ENCODE measurements at regions not wholly inside any gene's neighbourhood (a gene's known extent, or its start where the extent isn't known, plus 50 kb on each side); places are given as distances from the start of the nearest gene placed in this dataset.

DNA sequence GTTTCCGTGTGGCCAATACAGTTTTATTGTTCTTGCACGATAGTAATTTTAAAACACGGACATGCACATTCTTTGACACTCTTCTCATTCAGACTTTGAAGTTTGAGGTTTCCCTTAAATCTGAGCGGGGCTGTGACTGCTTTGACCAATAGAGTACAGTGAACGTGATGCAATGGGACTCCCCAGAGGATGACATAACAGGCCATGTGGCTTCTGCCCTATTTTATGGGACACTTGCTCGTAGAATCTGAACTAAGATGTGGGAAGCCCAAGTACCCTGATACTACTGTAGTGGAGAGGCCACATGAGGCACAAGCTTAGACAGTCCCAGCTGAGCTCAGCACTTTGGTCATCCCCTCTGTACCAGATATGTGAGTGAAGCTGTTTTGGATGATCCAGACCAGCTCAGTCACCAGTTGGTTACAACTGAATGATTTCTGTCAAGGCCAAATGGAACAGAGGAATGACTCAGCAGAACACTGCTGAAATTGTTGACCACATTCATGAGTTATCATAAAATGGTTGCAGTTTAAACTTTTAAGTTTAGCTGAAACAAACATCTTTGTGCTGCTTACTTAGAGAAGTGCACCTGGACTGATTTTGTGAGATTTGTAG, 279.4 kb downstream of the RFPL4B start:
- TF ChIP-seq GABPA (IDR thresholded peaks at IDR 0.05; ENCODE audit: low read depth) (no peak), POLR2AphosphoS5 (IDR thresholded peaks at IDR 0.05; ENCODE audit: low read depth) (no peak), REST (IDR thresholded peaks at IDR 0.05; ENCODE audit: insufficient replicate concordance, low read depth) (no peak), SPI1 (IDR thresholded peaks at IDR 0.05; ENCODE audit: borderline replicate concordance, low read depth) (no peak)
- TF ChIP-seq, protein P1, sequence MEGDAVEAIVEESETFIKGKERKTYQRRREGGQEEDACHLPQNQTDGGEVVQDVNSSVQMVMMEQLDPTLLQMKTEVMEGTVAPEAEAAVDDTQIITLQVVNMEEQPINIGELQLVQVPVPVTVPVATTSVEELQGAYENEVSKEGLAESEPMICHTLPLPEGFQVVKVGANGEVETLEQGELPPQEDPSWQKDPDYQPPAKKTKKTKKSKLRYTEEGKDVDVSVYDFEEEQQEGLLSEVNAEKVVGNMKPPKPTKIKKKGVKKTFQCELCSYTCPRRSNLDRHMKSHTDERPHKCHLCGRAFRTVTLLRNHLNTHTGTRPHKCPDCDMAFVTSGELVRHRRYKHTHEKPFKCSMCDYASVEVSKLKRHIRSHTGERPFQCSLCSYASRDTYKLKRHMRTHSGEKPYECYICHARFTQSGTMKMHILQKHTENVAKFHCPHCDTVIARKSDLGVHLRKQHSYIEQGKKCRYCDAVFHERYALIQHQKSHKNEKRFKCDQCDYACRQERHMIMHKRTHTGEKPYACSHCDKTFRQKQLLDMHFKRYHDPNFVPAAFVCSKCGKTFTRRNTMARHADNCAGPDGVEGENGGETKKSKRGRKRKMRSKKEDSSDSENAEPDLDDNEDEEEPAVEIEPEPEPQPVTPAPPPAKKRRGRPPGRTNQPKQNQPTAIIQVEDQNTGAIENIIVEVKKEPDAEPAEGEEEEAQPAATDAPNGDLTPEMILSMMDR (IDR thresholded peaks at IDR 0.05; ENCODE audit: insufficient read depth, low read length): no peak
